HG03280 (cell line): ENCODE measurements at regions not wholly inside any gene's neighbourhood (a gene's known extent, or its start where the extent isn't known, plus 50 kb on each side); places are given as distances from the start of the nearest gene placed in this dataset.

Experiments
- ATAC-seq: cut with Tn5 transposase; IDR thresholded peaks from one replicate; pipeline ENCODE4 v1.9.1; 2021; ENCODE audit warnings: mild to moderate bottlenecking, moderate library complexity; ENCODE audit not compliant: unreplicated experiment

DNA sequence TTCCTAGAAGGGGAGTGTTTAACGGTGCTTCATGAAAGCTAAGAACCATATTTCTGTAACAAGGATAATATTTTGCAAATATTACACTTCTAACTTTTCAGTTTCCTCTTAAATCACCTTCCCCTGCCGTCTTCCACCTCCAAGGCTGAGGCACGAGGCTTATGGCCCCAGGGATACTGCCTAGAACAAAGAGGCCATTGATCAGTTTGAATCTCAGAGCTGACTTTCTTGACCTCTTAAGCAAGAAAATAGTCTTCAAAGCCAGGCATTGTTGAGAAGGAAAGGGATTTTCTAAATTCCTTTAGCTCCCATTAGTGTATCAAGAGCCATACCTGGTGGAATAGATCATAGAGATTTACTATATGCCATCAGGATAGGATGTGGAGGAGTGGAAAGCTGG is 566.2 kb downstream of the BNC2 start:
- no peak for ATAC-seq

DNA sequence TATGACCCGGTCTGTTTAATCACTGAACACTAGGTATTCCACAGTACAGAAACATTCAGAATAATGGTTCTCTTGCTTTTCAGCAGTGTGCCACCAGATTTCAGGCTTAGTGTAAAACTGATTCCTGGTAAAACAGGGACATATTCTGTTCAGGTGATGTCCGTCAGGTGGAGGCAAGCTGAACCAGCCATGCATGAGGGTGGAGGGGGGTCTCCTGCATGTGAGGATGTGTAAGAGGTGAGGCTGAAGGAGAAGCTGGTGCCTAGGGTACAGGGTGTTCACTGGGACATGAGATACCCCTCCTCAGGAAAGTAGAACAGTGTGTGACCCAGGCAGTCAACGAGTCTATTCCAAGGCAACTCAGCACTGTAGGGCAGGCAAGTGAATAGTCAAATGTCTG is 563.9 kb downstream of the BNC2 start:
- no peak for ATAC-seq

DNA sequence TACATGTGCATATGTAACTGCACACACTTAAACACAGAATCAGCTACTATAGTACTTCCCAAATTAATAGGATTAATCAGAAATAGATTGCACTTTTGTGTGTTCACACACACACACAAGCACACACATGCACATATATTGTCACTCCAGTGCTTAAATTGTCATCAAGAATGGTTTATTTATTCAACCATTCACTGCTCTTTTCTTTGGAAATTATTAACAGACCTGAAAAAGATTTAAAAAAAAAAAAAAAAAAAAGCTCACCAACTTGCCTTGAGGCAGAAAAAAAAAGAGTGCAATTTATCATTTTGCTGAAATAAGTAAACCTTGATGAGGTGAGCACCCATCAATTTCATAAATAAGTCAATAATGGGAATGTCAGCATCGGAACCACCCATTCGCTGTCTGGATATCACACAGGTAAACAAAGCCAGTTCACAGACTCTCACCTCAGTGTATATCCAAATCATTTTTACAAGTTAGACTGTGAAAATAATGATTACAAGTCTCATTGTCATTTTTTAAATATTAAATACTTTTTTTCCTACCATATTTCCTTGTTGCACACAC is 562.8 kb downstream of the BNC2 start:
- no peak for ATAC-seq

DNA sequence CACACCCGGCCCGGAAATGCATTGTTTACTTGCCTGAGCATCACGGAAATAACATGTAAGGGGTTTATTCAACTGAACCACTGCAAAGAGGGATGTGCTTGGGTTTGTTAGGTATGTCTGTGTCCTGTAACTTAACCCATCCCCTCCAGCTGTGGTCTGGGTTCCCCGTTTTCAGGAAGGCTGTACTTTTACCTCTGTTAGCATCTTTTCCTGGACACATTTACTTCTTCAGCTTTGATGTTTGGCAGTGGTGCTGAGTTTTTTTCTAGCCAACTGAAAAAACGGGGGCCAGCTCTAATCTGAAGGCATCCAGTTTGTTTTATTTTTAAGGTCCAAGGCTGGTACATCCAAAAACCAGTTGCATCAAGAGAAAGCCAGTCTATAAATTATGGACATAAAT is 561.8 kb downstream of the BNC2 start:
- ATAC-seq: no peak

DNA sequence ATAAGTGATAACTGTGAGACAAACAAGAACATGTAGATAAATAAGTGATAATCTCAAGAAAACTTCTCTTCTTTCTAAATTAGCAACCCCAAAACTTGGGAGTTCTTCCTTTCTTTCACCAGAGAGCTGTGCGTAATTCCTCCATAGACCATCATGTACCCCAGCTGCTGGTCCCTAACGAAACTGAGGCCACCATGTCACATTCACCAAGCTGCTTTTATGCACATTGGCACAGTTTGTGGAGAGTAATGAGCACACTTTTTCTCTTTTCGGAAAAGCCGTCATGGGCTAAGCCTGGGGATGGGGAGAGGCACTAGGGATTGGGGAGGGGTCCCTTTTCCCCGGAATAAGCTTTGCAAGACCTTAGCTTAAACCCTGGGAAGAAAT is 561.4 kb downstream of the BNC2 start:
- no peak for ATAC-seq

DNA sequence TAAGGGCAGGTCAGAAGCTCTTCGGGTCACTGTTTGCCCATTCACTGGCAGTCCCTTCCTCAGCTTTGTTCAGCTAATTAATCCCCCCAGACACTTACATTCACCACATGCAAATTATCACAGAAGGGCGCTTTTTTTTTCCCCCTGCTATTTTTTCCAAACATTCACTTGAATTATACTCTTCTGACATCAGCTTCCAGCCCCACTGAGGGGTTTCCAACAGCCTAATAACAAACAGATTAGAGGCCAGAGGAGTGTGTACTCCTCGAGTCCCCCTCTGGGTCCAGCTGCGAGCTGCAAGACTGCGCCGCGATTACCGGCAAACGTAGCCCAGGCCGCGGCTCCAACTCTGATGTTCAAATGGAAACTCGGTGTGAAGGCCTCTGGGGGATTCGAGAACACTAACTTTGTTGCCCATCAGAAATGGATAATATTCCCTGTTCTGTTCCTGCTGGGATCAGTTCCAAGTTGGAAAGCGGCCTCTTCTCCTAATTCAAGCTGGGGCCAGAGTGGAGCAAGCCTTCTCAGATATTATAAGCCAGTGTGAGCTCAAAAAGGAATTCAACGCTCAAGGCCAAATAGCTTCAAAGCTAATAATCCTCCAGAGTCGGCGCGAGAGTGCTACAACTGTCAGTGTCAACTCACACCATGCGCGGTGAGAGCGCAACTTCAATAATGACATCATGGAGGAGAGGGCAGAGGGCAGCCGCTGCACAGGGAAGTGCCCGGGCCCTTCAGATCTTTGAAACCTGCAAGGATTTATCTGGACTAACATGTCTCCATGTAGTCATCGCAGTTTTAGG is 560.8 kb downstream of the BNC2 start:
- ATAC-seq: no peak

DNA sequence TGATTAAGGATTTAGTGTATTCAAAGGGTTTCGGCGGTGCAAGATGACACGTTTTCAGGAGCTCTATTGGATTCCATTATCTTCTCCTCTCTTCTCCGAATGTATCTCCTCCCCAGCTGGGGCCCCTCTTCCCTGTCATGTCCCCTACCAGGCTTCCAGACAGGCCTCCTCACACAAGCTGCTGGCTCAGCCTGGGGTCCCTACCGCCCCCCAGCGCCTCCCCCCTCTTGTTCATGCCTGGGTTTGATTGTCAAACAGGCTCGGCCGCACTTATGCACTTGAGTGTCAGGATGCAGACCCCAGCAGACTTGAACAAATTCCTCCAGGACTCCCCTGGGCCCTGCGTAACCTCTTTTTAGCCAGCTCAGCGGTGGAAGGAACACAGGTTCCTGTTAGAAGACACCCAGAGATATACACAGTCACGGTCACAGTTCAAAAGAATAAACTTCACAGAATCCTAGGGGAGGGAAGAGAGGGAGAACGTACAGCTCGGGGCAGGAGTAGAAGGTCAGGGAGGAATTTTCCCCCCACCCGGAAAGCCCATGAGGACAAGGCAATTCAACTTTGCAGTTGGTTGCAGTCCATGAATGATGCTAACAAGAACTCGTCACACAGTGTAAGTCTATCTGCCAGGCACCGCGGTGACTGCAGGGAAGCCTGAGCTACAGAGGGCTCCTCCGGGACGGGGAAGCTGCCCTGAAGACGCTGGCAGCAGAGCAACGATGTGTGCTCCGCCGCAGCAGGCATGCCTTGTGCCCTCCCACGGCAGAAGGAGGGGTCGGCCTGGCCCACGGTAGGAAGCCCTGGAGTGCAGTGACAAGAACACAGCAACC is 560.0 kb downstream of the BNC2 start:
- no peak for ATAC-seq

DNA sequence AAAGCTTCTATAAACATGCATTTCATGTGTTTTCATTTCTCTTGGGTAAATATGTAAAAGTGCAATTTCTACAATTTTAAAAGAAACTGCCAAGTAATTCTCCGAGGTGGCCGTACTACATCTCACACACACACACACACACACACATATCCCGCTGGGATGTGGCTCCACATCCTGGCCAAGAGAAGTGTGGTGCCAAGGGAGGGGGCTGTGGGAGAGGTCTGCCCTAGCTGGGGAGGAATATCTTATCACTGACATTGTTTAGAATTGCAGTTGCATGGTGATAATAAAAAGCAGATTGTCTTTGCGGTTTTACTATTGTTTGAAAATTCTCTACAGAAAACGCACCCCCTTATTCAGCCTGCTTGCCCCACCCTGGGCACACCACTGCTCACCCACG is 558.4 kb downstream of the BNC2 start:
- ATAC-seq: no peak

DNA sequence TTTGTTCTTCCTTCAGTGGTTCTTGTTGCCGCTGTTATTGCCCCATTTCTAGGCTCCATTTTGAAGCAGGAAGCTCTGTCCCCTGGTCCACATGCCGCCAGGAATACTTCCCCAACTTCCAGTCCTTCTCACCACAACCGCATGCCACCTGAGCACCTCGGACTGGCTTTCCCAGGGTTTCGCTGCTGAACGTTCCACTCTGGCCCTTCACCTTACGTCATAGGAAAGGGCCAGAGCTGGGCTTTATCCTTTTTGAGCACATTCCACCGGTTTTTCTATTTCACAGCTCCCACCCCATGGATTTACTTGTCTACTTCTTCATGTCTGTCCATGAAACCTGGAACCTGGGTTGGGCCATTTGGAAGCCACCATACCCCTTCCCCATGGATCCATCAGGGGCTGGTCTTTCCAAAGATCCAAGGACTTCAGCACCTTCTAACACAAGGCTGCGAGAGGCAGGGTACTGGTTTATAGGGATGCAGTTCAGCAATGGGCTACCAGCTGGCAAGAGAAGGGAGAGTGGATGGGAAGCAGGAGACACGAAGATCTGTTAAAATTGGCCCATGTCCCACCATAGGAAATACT is 557.4 kb downstream of the BNC2 start:
- no peak for ATAC-seq

DNA sequence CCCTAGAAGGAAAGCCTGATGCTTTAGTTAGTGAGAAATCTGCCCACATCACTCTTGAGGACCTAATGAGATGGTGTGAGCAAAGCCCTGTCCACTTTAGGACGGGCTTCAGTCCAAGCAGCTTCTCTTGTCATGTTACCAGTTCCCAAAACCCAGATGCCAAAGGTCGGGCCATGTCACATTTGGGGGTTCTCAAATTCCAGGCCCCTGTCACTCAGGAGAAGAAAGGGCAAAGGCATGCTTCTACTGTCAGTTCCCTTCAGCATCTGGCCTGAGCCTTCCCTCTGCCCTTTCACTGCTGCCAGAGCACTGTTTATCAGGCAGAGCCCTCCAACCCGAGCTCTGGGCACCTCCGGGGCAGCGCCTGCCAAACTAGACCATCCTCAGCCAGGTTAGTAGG is 556.0 kb downstream of the BNC2 start:
- ATAC-seq: no peak

DNA sequence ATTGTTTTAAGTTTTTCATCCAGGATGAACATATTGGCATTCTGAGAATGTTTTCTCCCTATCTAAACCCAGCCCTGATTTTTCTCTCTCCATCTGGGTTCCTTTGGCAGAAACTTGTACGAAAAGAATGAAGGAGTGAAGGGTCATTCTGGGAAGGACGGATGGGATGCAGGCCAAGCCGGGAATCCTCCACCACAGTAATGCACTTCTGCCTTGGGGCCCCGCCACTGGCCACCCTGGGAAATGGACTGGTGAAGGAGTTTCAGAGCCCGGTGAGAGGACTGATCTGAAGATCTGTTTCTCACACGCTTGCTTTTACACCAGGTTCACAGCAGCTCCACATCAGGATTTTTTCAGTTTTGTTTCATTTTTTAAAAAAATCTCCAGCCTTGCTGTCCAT is 554.8 kb downstream of the BNC2 start:
- ATAC-seq: no peak

DNA sequence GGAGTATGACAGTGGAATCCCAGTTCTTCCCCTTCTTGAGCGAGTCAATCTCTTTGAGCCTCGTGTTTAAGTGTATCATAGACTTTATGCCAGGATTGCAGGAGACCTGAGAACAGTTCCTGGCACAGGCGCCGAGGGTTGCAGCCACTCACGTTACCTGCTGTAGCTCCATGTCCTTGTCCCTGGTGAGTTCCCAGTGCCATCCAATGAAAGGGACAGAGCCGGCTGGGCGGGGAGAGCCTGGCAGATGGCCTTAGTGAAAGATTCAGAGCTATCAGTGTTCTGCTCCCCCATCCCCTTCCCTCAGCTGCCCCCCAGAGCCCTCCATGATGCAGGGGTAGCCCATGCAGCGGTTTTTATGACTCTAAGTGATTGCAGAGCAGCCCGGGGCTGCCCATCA is 554.0 kb downstream of the BNC2 start:
- ATAC-seq: no peak

DNA sequence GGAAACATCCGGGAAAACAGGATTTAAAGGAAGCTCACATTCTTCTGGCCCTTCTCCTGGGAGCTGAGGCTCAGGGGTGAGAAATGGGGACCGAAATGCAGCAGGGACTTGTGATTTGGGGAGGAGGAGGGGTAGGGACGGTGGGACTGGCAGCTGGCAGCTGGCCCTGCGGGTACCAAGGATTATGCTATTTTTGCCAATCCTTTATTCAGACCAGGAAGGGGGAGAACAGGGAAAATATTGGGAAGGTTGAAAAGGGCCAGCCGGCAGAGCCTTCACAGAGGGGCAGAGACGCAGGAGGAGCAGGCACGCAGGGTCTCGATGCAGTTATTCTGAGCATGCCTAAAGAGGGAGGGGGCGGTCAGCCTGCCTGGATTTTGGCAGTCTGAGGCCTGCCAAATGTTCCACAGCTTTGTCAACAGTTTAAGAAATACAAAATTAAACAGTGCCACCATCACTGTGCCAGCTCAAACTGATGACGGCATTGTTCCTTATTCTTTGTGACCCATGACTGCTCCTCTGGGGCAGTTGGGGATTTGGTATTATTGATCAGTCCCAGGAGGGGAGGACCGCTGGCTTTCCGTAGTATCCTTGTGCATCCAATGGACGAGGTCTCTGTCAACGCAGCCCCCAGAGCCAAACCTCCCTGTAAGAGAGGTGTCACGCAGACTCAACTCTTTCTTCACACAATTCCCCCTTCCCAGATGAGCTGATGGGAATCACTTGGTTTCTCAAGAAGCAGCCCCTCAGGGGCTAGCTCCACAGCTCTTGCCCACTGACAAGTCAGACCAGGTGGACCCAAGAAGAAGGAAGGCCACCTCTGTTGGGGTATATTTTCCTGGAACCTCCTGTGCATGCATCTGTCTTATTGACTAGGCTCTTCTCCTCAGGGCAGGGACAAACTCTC is 553.3 kb downstream of the BNC2 start:
- ATAC-seq: no peak

DNA sequence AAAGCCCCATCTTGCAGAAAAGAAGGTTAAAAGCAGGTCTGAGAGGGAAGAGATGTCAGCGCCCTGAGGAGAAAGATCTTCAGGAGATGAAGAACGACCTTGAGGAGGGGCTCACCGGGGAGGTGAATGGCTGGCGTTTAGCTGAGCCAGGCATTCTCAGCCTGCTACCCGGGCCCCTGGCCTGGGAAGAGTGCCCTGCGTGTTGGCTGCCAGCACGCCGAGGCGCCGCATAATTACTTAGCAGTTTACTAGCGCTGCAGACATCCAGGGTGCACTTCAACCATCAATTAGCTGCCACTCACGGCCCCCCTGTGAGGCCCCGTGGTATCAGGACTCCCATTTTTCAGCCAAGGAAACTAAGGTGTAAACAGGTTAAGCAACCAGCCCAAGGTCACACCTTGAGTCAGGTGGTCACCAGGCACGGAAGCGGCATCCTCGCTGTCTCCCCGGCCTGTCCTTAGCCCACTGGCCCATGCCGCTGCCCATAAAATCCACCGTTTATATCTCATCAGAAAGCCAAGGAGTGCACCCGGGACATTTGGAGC is 551.9 kb downstream of the BNC2 start:
- ATAC-seq: no peak

DNA sequence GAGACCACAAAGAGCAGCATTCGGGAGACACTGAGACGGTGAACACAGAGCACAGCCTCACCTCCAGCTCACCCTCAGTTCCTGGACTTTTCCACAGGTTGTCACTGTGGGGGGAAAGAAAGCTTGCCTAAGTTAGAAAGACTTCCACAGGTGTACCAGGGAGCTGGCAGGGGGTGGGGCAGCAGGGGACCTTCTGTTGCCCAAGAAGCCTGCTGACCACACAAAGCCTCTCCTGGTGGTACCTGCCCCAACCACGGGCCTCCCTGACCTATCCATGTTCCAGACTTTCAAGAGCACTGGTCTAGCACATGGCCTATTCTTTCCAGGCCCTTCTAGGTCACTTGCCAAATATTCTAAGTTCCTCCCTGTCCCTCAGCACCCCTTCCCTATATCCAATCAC is 550.8 kb downstream of the BNC2 start:
- no peak for ATAC-seq

DNA sequence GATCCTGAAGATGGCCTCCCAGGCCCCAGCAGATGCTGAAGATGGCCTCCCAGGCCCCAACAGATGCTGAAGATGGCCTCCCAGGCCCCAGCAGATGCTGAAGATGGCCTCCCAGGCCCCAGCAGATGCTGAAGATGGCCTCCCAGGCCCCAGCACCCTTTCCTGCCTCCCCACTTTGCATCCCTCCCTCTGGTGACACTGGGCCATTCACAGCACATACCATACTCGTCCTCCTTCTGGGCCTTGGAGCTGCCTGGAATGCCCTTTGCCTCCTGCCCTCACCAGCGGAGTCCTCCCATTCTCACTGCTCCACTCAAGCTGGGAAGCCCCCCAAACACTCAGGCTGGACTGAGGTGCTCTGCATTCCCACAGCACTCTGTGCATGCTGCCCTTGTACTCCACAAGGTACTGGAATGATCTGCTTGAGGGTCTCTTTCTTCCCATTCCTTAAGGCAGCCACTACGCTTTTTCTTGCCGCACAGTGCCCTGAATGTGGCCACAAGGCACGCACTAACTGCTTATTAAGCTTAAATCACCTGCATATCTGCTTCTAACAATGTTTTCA is 550.0 kb downstream of the BNC2 start:
- no peak for ATAC-seq

DNA sequence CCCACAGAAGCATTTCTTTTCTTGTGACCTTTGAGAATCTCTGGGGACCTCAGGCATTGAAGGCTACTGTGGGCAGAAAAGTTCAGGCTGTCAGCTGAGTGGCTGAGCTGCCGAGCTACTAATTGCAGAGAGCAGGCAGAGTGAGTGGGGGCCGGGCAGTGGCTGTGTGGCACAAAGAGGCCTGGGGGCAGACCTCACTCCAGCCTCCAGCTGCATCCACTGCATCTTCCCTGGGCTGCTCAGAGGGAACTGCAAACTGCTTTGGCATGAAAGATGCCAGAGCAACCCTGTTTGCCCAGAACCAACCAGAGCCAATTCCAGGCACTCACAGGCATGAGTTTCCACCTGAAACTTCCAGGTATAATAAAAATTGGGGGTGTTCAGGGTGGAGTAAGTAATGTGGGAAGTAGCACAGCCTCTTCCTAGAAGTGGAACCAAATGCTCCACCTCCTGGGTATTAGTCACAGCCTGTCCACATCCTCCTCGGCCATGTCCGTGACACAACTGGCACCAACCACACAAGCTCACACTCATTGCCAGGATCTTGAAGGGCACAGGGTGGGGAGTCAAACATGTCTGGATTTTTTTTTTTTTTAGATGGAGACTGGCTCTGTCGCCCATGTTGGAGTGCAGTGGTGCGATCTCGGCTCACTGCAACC is 548.9 kb downstream of the BNC2 start:
- ATAC-seq: no peak

DNA sequence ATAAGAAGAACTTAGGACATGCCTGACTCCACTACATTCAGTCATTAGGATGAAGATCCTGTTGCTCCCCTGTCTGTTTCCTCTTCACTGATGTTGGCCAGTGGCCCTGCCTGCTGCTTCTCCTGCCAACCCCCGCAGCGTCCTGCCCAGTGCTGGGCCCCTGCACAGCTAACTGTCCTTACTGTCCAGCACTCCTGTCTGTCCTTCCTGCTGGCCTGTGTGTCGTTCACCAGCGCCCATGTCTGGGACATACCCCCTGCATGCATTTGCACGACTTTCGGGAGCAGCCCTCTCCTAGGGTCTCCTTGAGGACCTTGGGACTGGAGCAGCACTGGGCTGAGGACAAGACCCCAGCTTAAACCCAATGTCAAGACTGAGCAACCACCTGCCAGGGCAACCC is 547.6 kb downstream of the BNC2 start:
- ATAC-seq: no peak

DNA sequence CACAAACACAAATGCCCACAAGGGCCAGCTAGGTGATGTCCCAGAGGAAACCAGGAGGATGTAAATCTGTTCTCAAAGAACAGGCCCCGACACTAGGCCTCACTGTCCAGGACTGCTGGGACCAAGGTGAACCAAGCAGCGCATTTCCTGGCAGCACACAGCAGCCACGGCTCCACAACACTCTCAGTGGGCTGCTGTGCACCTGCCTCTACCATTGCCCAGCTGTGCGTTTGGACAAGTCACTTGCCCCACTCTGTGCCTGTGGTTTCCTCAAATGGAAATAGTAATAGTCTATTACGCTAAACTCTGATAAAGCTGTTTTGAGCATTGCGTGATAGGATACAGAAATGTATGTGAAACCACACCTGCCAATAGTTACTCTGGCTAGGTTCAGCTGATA is 544.5 kb downstream of the BNC2 start:
- ATAC-seq: no peak

DNA sequence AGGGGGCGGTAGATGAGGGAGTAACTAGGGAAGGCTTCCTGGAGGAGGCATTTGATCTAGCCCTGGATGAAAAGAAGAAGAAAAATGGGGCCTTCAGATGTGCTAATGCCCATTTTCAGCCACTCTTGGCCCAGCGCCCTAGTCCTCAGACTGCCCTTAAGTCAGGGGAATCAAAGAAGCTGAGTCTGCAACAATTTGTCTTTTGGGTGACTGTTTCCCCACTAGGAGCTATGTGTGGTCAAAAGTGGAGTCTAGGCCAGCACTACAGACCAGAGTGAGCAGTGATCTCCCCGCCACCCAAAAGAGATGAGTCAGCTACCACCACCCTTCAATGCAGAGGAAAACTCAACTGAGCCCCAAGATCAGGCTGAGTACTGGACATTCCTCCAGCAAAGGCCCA is 542.1 kb downstream of the BNC2 start:
- ATAC-seq: no peak
